HL-60 (cell line): ENCODE measurements at regions not wholly inside any gene's neighbourhood (a gene's known extent, or its start where the extent isn't known, plus 50 kb on each side); places are given as distances from the start of the nearest gene placed in this dataset.

Experiments used
- GABPA ChIP-seq: IDR thresholded peaks from 2 replicates; pipeline ENCODE4 v1.6.1; 2012; ENCODE audit warnings: low read depth
- POLR2AphosphoS5 ChIP-seq: IDR thresholded peaks from 2 replicates; pipeline ENCODE4 v1.6.1; 2012; ENCODE audit warnings: low read depth
- TF ChIP-seq, protein P1 (sequence below): IDR thresholded peaks from one replicate; pipeline ENCODE4 v1.5.1; 2011; ENCODE audit warnings: low read length, control low read depth, inconsistent platforms; ENCODE audit not compliant: insufficient read depth
- TF ChIP-seq, protein P2 (sequence below): IDR thresholded peaks from 2 replicates; pipeline ENCODE4 v1.6.1; 2012; ENCODE audit warnings: low read depth; ENCODE audit not compliant: insufficient replicate concordance

DNA sequence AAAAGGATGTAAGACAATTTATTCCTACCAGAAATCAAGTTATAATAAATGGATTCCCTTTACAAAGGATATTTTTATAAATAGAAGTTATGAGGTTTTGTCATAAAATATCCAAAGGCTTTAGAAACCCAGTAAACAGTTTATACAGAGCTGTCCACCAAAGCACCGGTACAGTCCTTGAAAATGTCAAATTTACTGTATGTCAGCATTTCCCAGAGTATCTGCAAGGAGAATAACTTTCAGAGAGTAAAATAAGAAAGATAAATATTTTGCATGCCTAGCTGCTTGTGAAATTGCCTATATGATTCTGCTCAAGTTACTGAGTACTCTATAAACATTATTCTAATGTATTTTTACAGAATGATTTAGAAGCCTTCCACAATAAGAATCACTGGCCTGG lies 923.3 kb upstream of the DDX18 start:
- TF ChIP-seq, protein P1, sequence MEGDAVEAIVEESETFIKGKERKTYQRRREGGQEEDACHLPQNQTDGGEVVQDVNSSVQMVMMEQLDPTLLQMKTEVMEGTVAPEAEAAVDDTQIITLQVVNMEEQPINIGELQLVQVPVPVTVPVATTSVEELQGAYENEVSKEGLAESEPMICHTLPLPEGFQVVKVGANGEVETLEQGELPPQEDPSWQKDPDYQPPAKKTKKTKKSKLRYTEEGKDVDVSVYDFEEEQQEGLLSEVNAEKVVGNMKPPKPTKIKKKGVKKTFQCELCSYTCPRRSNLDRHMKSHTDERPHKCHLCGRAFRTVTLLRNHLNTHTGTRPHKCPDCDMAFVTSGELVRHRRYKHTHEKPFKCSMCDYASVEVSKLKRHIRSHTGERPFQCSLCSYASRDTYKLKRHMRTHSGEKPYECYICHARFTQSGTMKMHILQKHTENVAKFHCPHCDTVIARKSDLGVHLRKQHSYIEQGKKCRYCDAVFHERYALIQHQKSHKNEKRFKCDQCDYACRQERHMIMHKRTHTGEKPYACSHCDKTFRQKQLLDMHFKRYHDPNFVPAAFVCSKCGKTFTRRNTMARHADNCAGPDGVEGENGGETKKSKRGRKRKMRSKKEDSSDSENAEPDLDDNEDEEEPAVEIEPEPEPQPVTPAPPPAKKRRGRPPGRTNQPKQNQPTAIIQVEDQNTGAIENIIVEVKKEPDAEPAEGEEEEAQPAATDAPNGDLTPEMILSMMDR = no peak
- no peak for TF ChIP-seq POLR2AphosphoS5
- no peak for TF ChIP-seq GABPA
- TF ChIP-seq, protein P2, sequence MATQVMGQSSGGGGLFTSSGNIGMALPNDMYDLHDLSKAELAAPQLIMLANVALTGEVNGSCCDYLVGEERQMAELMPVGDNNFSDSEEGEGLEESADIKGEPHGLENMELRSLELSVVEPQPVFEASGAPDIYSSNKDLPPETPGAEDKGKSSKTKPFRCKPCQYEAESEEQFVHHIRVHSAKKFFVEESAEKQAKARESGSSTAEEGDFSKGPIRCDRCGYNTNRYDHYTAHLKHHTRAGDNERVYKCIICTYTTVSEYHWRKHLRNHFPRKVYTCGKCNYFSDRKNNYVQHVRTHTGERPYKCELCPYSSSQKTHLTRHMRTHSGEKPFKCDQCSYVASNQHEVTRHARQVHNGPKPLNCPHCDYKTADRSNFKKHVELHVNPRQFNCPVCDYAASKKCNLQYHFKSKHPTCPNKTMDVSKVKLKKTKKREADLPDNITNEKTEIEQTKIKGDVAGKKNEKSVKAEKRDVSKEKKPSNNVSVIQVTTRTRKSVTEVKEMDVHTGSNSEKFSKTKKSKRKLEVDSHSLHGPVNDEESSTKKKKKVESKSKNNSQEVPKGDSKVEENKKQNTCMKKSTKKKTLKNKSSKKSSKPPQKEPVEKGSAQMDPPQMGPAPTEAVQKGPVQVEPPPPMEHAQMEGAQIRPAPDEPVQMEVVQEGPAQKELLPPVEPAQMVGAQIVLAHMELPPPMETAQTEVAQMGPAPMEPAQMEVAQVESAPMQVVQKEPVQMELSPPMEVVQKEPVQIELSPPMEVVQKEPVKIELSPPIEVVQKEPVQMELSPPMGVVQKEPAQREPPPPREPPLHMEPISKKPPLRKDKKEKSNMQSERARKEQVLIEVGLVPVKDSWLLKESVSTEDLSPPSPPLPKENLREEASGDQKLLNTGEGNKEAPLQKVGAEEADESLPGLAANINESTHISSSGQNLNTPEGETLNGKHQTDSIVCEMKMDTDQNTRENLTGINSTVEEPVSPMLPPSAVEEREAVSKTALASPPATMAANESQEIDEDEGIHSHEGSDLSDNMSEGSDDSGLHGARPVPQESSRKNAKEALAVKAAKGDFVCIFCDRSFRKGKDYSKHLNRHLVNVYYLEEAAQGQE = no peak
